WTC11 (cell line): ENCODE measurements at regions not wholly inside any gene's neighbourhood (a gene's known extent, or its start where the extent isn't known, plus 50 kb on each side); places are given as distances from the start of the nearest gene placed in this dataset.

ENCODE experiments used
- ELF4 ChIP-seq: sonication (generic); formaldehyde crosslinking; IDR thresholded peaks from 2 replicates; pipeline ENCODE4 v1.8.1; 2022; ENCODE audit warnings: low read depth, mild to moderate bottlenecking, moderate library complexity, missing genetic modification reagents
- JUN ChIP-seq: sonication (generic); formaldehyde crosslinking; IDR thresholded peaks from 2 replicates; pipeline ENCODE4 v1.8.0; 2023; ENCODE audit warnings: mild to moderate bottlenecking, missing genetic modification reagents
- NFYB ChIP-seq: sonication (generic); formaldehyde crosslinking; conservative IDR thresholded peaks from 2 replicates; pipeline ENCODE4 v1.8.0; 2022; ENCODE audit warnings: low read depth, missing genetic modification reagents
- TCF7 ChIP-seq: sonication (generic); formaldehyde crosslinking; IDR thresholded peaks from 2 replicates; pipeline ENCODE4 v1.8.0; 2022; ENCODE audit warnings: mild to moderate bottlenecking, low read depth, missing genetic modification reagents, moderate library complexity
- ZNF121 ChIP-seq: sonication (generic); formaldehyde crosslinking; IDR thresholded peaks from 2 replicates; pipeline ENCODE4 v1.8.0; 2023; ENCODE audit warnings: missing genetic modification reagents
- TF ChIP-seq, protein P1 (sequence below): fragments of 200-600 bp; IDR thresholded peaks from 2 replicates; pipeline ENCODE4 v1.8.0; 2022; ENCODE audit warnings: antibody characterized with exemption
- TF ChIP-seq, protein P2 (sequence below): sonication (generic); formaldehyde crosslinking; conservative IDR thresholded peaks from 2 replicates; pipeline ENCODE4 v1.8.1; 2022; ENCODE audit warnings: mild to moderate bottlenecking, missing genetic modification reagents
- TF ChIP-seq, protein P3 (sequence below): sonication (generic); formaldehyde crosslinking; IDR thresholded peaks from 2 replicates; pipeline ENCODE4 v1.8.0; 2022; ENCODE audit warnings: mild to moderate bottlenecking, missing genetic modification reagents
- TF ChIP-seq, protein P4 (sequence below): sonication (generic); formaldehyde crosslinking; IDR thresholded peaks from 2 replicates; pipeline ENCODE4 v1.8.1; 2023; ENCODE audit warnings: mild to moderate bottlenecking, missing genetic modification reagents, moderate library complexity

DNA sequence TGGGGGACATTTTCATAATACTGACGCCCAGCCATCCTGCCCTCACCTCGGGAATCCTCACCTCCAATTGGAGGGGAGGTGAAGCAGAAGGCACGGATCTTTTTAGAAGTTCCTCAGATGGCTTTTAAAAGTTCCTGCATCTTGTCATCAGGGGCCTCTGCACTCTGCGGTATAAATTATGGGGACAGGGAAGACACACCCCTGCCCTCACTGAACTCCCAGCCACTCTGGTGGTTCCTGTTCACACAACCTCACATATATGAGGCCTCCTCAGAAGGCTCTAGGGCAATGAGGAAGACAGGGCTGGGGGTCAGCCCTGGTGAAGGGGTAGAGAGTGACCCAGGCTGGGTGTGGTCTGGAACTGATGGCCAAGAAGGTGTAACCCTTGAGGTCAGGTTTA lies 187.0 kb downstream of the SOD2 start:
- TF ChIP-seq TCF7 (CRISPR knock-in tag) (no peak), ELF4 (no peak), JUN (no peak), NFYB (CRISPR knock-in tag) (no peak), ZNF121 (CRISPR knock-in tag) (no peak)
- TF ChIP-seq, protein P1, sequence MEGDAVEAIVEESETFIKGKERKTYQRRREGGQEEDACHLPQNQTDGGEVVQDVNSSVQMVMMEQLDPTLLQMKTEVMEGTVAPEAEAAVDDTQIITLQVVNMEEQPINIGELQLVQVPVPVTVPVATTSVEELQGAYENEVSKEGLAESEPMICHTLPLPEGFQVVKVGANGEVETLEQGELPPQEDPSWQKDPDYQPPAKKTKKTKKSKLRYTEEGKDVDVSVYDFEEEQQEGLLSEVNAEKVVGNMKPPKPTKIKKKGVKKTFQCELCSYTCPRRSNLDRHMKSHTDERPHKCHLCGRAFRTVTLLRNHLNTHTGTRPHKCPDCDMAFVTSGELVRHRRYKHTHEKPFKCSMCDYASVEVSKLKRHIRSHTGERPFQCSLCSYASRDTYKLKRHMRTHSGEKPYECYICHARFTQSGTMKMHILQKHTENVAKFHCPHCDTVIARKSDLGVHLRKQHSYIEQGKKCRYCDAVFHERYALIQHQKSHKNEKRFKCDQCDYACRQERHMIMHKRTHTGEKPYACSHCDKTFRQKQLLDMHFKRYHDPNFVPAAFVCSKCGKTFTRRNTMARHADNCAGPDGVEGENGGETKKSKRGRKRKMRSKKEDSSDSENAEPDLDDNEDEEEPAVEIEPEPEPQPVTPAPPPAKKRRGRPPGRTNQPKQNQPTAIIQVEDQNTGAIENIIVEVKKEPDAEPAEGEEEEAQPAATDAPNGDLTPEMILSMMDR = no peak
- TF ChIP-seq, protein P2, sequence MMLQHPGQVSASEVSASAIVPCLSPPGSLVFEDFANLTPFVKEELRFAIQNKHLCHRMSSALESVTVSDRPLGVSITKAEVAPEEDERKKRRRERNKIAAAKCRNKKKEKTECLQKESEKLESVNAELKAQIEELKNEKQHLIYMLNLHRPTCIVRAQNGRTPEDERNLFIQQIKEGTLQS = no peak
- TF ChIP-seq, protein P3, sequence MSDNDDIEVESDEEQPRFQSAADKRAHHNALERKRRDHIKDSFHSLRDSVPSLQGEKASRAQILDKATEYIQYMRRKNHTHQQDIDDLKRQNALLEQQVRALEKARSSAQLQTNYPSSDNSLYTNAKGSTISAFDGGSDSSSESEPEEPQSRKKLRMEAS (CRISPR knock-in tag) = no peak
- TF ChIP-seq, protein P4, sequence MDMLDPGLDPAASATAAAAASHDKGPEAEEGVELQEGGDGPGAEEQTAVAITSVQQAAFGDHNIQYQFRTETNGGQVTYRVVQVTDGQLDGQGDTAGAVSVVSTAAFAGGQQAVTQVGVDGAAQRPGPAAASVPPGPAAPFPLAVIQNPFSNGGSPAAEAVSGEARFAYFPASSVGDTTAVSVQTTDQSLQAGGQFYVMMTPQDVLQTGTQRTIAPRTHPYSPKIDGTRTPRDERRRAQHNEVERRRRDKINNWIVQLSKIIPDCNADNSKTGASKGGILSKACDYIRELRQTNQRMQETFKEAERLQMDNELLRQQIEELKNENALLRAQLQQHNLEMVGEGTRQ = no peak
